ENCODE measurements at regions not wholly inside any gene's neighbourhood (a gene's known extent, or its start where the extent isn't known, plus 50 kb on each side); places are given as distances from the start of the nearest gene placed in this dataset.
"Not testable (repeated sequence)": the region's sequence is repeated elsewhere in the genome, so short reads cannot be mapped to it uniquely, and the experiment has no call there.

DNA sequence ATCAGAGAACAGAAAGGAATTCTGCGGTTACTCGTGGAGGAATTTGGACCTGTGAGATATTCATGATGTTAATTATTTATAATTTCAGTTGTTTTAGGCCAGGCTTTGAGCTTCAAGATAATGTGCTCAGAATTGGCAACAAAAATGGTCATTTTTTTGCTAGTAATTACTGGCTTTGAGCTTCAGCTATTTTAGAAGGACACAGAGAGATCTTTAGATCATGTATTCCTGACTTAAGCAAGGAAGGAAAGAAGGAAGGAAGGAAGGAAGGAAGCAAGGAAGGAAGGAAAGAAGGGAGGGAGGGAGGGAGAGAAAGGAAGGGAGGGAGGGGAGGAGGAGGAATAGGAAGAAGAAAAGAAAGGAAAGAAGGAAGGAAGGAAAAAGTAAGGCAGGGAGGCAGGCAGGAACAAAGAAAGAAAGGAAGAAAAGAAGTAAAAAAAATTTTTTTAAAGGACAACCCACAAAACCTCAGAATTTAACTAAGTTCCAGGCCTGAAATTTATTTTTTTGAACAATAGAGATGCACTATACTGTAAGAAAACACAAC is 277.9 kb upstream of the KLF3 start:
- no peak for DNase-seq

DNA sequence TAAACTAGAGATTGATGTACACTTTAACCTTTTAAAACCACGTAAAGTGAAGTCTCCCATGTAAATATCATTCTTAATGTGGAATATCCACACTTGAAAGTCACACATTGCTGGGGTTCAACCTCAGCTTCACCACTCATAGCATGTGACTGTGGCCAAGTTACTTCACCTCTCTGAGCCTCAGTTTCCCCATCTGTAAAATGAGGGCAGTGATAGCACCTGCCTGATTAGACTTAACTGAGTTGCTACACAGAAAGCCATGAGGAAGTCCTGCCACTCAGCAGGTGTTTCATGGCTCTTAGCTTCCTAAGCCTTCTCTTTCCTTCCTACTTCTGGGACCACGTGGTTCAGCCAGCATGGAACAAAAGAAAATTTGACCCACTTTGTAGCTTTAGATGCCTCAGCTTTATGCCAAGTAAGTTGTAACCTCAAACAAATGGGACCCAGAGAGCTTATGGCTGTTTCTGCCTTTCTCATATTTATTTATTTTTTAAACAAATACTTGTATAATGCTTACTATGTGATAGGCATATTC is 277.3 kb upstream of the KLF3 start:
- DNase-seq: no peak

- no peak for DNase-seq
Observed at GRCh38 chr4:38387348-38387747, 276.7 kb upstream of the KLF3 start.

- no peak for DNase-seq
Observed at GRCh38 chr4:38387819-38388218, 276.2 kb upstream of the KLF3 start.

DNA sequence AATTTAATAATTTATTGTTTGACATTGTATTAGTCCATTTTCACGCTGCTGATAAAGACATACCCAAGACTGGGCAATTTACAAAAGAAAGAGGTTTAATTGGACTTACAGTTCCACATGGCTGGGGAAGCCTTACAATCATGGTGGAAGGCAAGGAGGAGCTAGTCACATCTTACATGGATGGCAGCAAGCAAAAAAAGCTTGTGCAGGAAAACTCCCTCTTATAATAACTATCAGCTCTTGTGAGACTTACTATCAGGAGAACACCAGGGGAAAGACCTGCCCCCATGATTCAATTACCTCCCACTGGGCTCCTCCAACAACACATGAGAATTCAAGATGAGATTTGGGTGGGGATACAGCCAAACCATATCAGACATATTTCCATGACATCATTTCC is 275.1 kb upstream of the KLF3 start:
- not testable (repeated sequence) for DNase-seq

GRCh38 chr4:38390969-38391545 is 272.9 kb upstream of the KLF3 start:
- DNase-seq: no peak

- DNase-seq: no peak
Observed at GRCh38 chr4:38392223-38392855, 271.7 kb upstream of the KLF3 start.

GRCh38 chr4:38396091-38396490 is 267.9 kb upstream of the KLF3 start:
- no peak for DNase-seq

DNA sequence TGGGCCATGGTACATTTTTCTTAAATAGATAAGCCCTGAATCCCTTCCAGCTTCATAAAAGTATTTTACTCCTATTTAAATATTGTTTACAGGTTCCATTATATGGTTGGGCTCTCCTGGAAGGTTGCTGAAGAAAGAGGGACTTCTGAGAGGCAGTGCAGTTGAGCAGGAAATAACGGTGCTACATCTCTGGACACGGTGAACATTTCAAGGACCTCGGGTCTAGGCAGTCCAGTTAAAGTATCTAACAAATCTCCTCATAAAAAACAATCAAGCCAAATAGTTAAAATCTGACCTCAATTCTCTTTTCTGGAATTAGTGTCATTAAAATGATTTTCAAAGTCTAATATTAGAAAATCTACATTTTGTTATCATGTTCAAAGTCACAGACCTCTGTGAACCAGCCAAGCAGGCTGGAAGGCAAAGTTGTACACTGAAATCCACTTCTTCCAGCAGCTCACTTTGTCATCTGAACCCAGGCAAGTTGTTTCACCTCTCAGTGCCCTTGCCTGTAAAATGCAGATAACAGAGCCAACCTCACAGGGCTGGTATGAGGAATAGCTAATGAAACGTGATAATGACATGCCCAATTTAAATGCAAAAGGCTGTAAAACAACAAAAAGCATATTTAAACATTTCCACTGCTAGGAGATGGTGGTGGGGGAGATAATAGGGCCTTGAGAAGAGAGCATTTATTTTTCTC is 267.0 kb upstream of the KLF3 start:
- DNase-seq: no peak

GRCh38 chr4:38400946-38401345 is 263.1 kb upstream of the KLF3 start:
- no peak for DNase-seq

DNA sequence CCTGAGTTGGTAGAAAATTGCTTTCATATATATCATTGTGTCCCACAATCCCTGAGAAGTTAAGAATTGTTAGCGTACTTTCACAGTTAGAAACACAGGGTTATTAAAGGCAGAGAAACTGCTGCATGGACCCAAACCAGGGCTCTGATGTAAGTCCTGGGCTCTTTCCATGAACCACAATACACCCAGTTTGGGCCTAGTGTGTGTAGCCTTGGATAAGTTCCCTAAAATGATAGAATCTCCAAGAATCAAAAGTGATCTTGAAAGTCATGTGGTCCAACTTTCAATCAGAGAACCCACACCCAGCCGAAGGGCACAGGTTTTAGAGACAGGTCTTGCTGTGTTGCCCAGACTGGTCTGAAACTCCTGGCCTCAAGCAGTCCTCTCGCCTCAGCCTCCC is 257.8 kb upstream of the KLF3 start:
- DNase-seq: no peak

- no peak for DNase-seq
Observed at GRCh38 chr4:38409852-38410251, 254.1 kb upstream of the KLF3 start.

DNA sequence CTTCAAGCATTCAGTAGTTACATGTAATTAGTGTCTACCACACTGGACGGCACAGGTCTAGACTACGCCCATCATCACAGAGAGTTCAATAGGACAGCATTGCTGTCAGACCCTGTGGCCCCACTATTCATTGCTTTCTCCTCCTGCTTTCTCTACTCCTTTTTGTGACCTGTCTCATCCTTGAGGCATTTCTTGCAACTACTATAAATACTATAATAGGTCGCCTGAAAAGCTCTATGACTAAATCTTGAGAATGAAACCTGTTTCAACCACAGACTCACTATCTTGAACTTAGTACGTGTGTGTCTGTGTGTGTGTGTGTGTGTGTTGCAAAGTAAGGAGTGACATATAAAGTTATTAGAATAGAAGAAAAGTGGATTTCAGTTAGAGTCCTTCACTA is 252.9 kb upstream of the KLF3 start:
- DNase-seq: no peak

GRCh38 chr4:38411981-38412536 is 251.9 kb upstream of the KLF3 start:
- DNase-seq: no peak

- DNase-seq: no peak
Observed at GRCh38 chr4:38413524-38414341, 250.3 kb upstream of the KLF3 start.

DNA sequence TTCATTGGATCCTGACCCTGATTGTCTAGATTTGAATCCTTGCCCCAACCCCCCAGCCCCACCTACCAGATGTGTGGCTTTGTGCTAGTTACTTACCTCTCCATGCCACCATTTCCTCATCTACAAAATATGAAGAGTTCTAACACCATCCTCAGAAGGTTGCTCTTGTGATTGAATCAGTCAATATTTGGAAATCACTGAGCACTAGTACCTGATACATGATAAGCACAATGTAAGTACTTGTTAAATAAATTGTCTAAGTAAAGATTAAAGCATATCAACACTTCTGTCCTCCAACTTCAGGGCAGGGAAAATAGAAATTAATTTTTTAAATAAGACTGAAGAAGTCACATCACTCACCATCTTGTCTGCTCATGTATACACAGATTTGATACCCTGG is 249.6 kb upstream of the KLF3 start:
- no peak for DNase-seq

DNA sequence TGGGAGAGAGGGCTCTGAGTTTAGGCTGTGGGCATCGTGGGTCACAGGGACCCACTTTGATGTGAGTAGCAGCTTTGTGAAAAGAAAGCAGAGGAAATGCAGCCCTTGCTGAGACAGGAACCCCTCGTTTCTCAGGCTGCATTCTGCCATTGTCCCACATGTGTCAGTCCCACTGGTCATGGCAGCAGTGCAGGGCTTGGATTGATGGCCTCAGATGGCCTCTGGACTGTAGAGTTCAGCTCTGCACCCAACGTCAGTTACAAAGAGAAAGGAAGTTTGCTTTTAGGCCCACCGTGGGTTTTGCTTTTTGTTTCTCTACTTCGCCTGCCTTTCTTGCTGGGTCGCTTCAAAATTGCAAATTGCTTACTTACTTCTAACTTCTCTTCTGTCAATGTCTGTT is 248.3 kb upstream of the KLF3 start:
- DNase-seq: no peak

DNA sequence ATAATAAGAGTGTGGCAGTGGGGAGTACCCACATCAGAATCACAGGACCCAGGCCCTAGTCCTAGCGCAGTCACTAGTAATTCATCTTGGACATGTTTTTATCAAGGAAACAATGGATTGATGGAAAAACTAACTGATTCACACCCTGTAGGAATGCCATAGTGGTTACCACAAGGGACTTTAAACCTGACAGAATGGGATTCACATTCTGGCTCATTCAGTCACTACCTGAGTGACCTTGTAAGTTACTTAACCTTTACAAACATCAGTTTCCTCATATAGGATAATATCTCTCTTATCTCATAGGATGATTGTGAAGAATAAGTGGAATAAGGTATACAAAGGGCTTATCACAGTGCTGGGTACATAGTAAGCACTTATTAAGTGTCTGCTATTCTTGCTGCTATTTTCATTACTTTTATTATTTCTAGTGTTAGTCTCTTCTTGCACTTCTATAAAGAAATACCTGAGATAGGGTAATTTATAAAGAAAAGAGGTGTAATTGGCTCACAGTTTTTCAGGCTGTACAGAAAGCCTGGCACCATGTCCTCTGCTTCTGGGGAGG is 247.5 kb upstream of the KLF3 start:
- no peak for DNase-seq

- not testable (repeated sequence) for DNase-seq
Observed at GRCh38 chr4:38420254-38420653, 243.7 kb upstream of the KLF3 start.

- no peak for DNase-seq
Observed at GRCh38 chr4:38422850-38423249, 241.1 kb upstream of the KLF3 start.

GRCh38 chr4:38424151-38424871 is 239.7 kb upstream of the KLF3 start:
- DNase-seq: no peak

DNA sequence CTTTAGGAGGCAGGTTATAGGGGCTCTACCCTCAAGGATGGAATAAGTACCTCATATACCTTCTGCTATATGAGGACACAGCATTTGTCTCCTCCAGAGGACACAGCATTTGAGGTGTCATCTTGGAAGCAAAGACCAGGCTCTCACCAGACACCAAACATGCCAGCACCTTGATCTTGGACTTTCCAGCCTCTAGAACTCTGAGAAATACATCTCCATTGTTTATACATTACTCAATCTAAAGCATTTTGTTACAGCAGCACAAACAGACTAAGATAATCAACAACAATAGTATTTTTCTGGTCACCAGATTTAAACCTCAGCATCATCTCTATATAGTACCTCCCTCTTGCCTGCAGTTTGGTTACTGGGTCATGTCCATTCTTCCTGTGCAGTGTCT is 237.5 kb upstream of the KLF3 start:
- DNase-seq: no peak

All from CD4-positive, alpha-beta T cell treated with Interleukin-15 for 1 hour (primary cell).